Lower lobe of right lung (tissue), 2 donors: ENCODE measurements at regions not wholly inside any gene's neighbourhood (a gene's known extent, or its start where the extent isn't known, plus 50 kb on each side); places are given as distances from the start of the nearest gene placed in this dataset.
"Not testable (repeated sequence)": the region's sequence is repeated elsewhere in the genome, so short reads cannot be mapped to it uniquely, and the experiment has no call there.

Experiments
- ATAC-seq, 2 donors: fragments of 200-7000 bp; cut with Tn5 transposase; one replicate each; pipeline ENCODE4 v1.9.1; 2020 to 2022; ENCODE audit warnings: mild to moderate bottlenecking in 2 of 2, moderate library complexity in 2 of 2
- DNase-seq: peaks from one replicate; pipeline ENCODE4 v3.0.0-alpha.2; 2020
- H3K27ac ChIP-seq: fragments of 200-600 bp; one replicate; pipeline ENCODE4 v1.8.0; 2022
- H3K27me3 ChIP-seq: fragments of 200-600 bp; one replicate; pipeline ENCODE4 v1.8.0; 2022; ENCODE audit warnings: low read depth
- H3K36me3 ChIP-seq: fragments of 200-600 bp; one replicate; pipeline ENCODE4 v1.8.0; 2022; ENCODE audit warnings: mild to moderate bottlenecking
- H3K4me1 ChIP-seq: fragments of 200-600 bp; one replicate; pipeline ENCODE4 v1.8.0; 2022
- H3K4me3 ChIP-seq: fragments of 200-600 bp; one replicate; pipeline ENCODE4 v1.8.0; 2022; ENCODE audit warnings: mild to moderate bottlenecking
- H3K9me3 ChIP-seq: fragments of 200-600 bp; one replicate; pipeline ENCODE4 v1.8.0; 2022
- intact Hi-C: fragments of 100-400 bp; cut with DNase I; formaldehyde crosslinking; loops from one replicate; pipeline ENCODE4 v1.11.0; 2022
- donor health status: DM: no; HTN: yes; CAD: no; lungs with severe emphysema.

DNA sequence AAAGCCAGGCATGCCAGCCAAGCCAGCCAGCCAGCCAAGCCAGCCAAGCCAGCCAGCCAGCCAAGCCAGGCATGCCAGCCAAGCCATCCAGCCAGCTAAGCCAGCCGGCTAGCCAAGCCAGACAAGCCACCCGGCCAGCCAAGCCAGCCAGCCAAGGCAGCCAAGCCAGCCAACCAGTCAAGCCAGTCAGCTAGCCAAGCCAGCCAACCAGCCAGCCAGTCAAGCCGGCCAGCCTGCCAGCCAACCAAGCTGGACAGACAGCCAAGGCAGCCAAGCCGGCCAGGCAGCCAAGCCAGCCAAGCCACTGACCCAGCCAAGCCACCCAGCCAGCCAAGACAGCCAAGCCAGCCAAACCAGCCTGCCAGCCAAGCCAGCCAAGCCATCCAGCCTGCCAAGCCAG lies 326.9 kb upstream of the PLGLB2 start:
- H3K9me3 ChIP-seq, ATAC-seq, H3K4me1 ChIP-seq, H3K36me3 ChIP-seq, intact Hi-C loops, H3K4me3 ChIP-seq, H3K27ac ChIP-seq, DNase-seq, H3K27me3 ChIP-seq: not testable (repeated sequence)

DNA sequence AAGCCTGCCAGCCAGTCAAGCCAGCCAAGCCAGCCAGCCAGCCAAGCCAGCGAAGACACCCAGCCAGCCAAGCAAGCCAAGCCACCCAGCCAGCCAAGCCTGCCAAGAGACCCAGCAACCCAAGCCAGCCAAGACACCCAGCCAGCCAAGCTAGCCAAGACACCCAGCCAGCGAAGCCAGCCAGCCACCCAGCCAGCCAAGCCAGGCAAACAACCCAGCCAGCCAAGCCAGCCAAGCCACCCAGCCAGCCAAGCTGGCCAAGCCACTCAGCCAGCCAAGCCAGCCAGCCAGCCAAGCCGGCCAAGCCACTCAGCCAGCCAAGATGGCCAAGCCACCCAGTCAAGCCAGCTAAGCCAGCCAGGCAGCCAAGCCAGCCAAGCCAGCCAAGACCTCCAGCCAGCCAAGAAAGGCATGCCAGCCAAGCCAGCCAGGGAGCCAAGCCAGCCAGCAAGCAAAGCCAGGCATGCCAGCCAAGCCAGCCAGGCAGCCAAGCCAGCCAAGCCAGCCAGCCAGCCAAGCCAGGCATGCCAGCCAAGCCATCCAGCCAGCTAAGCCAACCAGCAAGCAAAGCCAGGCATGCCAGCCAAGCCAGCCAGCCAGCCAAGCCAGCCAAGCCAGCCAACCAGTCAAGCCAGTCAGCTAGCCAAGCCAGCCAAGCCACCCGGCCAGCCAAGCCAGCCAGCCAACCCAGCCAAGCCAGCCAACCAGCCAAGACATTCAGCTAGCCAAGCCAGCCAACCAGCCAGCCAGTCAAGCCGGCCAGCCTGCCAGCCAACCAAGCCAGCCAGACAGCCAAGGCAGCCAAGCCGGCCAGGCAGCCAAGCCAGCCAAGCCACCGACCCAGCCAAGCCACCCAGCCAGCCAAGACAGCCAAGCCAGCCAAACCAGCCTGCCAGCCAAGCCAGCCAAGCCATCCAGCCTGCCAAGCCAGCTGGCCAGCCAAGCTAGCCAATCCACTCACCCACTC lies 323.8 kb upstream of the PLGLB2 start:
- H3K36me3 ChIP-seq, DNase-seq, H3K27me3 ChIP-seq, H3K27ac ChIP-seq, H3K4me3 ChIP-seq, H3K9me3 ChIP-seq, intact Hi-C loops, ATAC-seq, H3K4me1 ChIP-seq: not testable (repeated sequence)

DNA sequence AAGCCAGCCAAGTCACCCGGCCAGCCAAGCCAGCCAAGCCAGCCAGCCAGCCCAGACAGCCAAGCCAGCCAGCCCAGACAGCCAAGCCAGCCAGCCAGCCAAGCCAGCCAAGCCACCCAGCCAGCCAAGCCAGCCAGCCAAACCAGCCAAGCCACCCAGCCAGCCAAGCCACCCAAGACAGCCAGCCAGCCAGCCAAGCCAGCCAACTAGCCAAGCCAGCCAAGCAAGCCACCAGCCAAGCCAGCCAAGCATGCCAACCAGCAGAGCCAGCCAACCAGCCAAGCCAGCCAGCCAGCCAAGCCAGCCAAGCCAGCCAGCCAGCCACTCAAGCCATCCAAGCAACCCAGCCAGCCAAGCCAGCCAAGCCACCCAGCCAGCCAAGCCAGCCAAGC lies 323.1 kb upstream of the PLGLB2 start:
- intact Hi-C loops, H3K36me3 ChIP-seq, ATAC-seq, H3K4me3 ChIP-seq, H3K27ac ChIP-seq, H3K9me3 ChIP-seq, DNase-seq, H3K4me1 ChIP-seq, H3K27me3 ChIP-seq: not testable (repeated sequence)

GRCh38 chr2:87425191-87425590 lies 322.7 kb upstream of the PLGLB2 start:
- H3K4me3 ChIP-seq, DNase-seq, H3K36me3 ChIP-seq, H3K27ac ChIP-seq, intact Hi-C loops, ATAC-seq, H3K4me1 ChIP-seq, H3K27me3 ChIP-seq, H3K9me3 ChIP-seq: not testable (repeated sequence)

- intact Hi-C loops, DNase-seq: not testable (repeated sequence)
These were observed 322.2 kb upstream of the PLGLB2 start for GRCh38 chr2:87425717-87426116.

GRCh38 chr2:87428452-87429130 lies 319.3 kb upstream of the PLGLB2 start:
- DNase-seq, H3K27me3 ChIP-seq, H3K4me1 ChIP-seq, intact Hi-C loops, ATAC-seq, H3K4me3 ChIP-seq, H3K36me3 ChIP-seq, H3K9me3 ChIP-seq, H3K27ac ChIP-seq: not testable (repeated sequence)

More at GRCh38 chr2:87425717-87426116, 322.2 kb upstream of the PLGLB2 start:
- H3K4me1 ChIP-seq, H3K9me3 ChIP-seq, H3K36me3 ChIP-seq, H3K27ac ChIP-seq, ATAC-seq, H3K4me3 ChIP-seq, H3K27me3 ChIP-seq: not testable (repeated sequence)

- H3K4me1 ChIP-seq, H3K27me3 ChIP-seq, H3K27ac ChIP-seq, intact Hi-C loops, H3K36me3 ChIP-seq, H3K4me3 ChIP-seq, H3K9me3 ChIP-seq, ATAC-seq, DNase-seq: not testable (repeated sequence)
These were observed 318.5 kb upstream of the PLGLB2 start for GRCh38 chr2:87429206-87429930.

DNA sequence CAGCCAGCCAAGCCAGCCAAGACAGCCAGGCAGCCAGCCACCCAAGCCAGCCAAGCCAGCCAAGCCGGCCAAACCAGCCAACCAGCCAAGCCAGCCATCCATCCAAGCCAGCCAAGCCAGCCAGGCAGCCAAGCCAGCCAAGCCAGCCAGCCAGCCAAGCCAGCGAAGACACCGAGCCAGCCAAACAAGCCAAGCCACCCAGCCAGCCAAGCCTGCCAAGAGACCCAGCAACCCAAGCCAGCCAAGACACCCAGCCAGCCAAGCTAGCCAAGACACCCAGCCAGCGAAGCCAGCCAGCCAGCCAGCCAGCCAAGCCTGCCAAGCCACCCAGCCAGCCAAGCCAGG lies 318.0 kb upstream of the PLGLB2 start:
- H3K27me3 ChIP-seq: not testable (repeated sequence)

GRCh38 chr2:87431051-87431450 lies 316.8 kb upstream of the PLGLB2 start:
- intact Hi-C loops, H3K9me3 ChIP-seq, H3K36me3 ChIP-seq, H3K4me3 ChIP-seq, H3K27ac ChIP-seq, DNase-seq, H3K27me3 ChIP-seq, ATAC-seq, H3K4me1 ChIP-seq: not testable (repeated sequence)

More for the DNA sequence above, 318.0 kb upstream of the PLGLB2 start:
- H3K9me3 ChIP-seq, H3K27ac ChIP-seq, H3K4me1 ChIP-seq, intact Hi-C loops, ATAC-seq, H3K36me3 ChIP-seq, DNase-seq, H3K4me3 ChIP-seq: not testable (repeated sequence)

DNA sequence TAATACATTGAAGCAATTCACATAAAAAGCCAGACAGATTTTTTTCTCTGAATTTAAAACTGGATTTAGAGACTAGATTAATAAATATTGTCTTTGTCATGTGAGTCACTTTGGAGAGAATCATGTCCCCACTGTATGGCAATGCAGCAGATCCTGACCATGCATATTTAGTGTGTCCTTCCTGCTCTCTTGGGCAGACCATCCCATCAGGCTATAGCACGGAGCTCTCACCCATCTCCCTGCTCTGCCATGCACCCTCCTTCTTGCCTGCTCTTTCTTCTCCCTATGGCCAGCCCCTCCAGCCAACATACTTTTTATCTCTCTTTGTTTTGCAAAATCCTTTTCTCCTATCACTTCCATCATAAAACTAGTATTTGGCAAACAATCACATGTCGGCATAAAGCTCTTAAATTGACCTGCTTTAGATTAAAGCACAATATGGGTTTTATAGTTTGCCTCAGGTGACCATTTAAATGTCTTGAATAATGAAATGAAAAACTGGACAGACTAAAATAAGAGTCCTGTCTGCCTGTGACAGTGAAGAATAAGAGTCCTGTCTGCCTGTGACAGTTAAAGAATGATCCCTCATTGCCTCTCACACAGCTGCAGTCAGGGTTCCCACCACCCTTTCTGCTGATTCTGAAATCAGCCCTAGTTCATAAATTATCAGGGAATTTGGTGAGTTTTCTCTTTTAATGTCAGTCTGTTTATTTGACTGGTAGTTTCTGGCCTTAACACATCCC lies 315.0 kb upstream of the PLGLB2 start:
- H3K4me1 ChIP-seq, H3K27ac ChIP-seq, H3K36me3 ChIP-seq, H3K9me3 ChIP-seq, H3K27me3 ChIP-seq, H3K4me3 ChIP-seq, DNase-seq, ATAC-seq, intact Hi-C loops: not testable (repeated sequence)

- intact Hi-C loops, H3K27me3 ChIP-seq, H3K9me3 ChIP-seq, H3K4me1 ChIP-seq, ATAC-seq, H3K27ac ChIP-seq, H3K36me3 ChIP-seq, H3K4me3 ChIP-seq, DNase-seq: not testable (repeated sequence)
These were observed 311.9 kb upstream of the PLGLB2 start for GRCh38 chr2:87436007-87436406.

DNA sequence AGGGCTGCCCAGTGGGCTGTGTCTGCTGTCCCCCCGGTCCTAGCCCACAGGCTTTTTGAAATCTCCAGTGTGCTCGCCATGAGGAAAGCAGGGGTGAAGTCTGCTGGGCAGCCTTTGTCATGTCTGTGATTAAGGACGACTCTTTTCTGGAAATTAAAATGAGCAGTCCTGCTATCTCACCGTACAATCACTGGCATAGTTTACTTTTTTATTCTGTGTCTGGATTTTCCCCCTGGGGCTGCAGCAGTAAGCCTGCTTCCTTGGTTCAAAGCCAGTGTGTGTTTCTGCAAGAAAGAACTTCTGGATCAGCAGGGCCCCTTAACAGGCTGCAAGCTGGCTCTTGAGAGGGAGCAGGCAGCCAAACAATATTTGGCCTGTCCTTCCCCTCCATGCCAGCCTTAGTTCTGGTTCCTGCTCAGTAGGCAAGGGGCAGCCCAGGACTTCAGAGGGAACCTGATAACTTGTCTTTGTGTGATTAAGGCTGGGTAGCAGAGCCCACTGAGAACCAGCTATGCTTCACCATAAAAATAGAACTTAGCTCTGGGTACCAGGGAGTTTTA lies 310.1 kb upstream of the PLGLB2 start:
- not testable (repeated sequence) for H3K36me3 ChIP-seq, H3K27ac ChIP-seq, ATAC-seq

More for the DNA sequence above, 310.1 kb upstream of the PLGLB2 start:
- DNase-seq, H3K27me3 ChIP-seq, H3K4me3 ChIP-seq, H3K9me3 ChIP-seq, H3K4me1 ChIP-seq, intact Hi-C loops: not testable (repeated sequence)
